GM12872 (cell line): ENCODE measurements at regions not wholly inside any gene's neighbourhood (a gene's known extent, or its start where the extent isn't known, plus 50 kb on each side); places are given as distances from the start of the nearest gene placed in this dataset.

Experiments
- CTCF ChIP-seq: IDR thresholded peaks from 3 replicates; pipeline ENCODE4 v1.5.1; 2011; ENCODE audit warnings: low read depth, mild to moderate bottlenecking, low read length, moderate library complexity; ENCODE audit not compliant: insufficient read depth

DNA sequence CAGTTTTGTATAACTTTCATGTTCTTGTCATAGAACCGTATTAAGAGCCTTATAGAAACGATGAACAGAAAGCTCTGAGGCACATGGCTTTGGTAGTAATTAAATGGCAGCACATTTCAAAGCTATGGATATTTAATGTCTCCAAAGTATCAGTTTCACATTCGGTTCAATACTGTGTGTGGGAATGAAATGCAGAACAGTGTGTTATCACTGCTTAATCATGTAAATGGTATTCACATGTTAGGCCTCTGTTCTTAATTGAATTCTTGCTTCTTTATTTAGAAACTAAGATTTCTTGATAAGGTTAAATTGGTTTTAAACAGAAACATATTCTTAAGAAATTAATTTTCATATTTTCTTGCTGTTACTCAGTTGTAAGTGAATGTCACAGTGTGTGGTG lies 701.0 kb upstream of the PITX2 start:
- TF ChIP-seq CTCF = no peak

GRCh38 chr4:111326450-111326849 lies 703.6 kb upstream of the PITX2 start:
- TF ChIP-seq CTCF = no peak

DNA sequence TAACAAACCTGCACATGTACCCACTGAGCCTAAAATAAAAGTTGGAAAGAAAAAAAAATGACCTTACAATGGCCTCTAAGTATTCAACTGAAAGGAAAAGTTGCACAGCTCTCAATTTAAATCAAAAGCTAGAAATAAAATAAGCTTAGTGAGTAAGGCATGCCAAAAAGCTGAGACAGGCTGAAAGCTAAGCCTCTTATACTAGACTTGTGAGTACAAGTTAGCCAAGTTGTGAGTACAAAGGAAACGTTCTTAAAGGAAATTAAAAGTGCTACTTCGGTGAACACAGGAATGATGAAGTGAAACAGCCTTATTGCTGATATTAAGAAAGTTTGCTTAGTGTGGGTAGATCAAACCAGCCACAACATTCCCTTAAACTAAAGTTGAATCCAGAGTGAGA lies 707.9 kb upstream of the PITX2 start:
- TF ChIP-seq CTCF = no peak

GRCh38 chr4:111334361-111334760 lies 711.5 kb upstream of the PITX2 start:
- TF ChIP-seq CTCF = no peak

DNA sequence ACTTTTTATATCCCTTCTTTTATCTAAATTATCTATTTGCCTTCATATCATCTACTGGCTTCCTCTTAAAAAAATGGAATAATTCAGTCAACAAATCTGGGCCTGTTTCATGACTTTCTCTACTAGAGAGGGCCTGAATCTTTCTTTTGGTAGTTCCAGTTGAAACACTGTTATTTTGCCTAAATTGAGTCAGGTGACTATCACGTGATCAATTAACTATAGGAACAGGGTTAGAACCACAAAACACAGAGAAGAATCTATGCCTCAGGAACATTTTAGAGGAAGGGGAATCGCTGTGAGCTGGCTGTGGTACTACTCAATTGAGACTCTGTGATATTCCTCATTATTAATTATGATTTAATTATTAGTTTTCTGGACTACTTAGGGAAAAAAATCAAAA lies 736.7 kb upstream of the PITX2 start:
- TF ChIP-seq CTCF = no peak

DNA sequence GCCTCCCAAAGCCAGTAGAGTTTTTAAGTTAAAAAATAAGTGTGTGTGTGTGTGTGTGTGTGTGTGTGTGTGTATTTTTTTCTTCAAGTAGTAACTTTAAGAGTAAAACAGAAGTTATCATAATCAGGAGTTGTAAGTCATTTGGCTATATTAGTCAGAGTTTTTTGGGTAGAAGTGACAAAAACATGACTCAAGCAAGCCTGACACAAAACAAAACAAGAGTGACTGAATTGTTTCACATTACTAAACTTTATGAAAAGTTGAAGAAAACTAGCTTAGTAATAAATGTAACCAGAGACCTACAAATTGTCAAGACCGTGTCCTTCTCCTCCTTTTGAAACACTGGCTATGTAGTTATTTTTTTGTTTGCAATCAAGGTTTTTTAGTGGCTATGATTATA lies 738.0 kb upstream of the PITX2 start:
- no peak for TF ChIP-seq CTCF

DNA sequence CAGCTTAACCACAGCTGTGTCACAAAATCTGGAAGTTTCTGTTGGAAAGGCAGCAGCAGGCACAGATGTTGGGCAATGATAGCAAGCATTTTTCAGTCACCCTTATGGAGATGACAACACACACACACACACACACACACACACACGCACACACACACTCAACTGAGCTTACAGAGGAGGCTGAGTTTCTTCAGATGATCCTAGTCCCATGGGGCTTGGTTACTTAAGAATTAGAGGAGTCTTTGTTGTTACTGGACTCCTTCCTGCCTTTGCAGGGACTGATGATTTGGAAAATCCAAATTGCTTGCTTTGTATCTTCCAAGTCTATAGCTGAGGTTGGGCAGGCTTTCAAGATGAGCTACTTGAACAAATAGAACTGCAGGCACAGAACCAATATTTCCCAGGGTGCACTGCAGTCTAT lies 740.1 kb upstream of the PITX2 start:
- TF ChIP-seq CTCF = no peak

- TF ChIP-seq CTCF = no peak
Observed at GRCh38 chr4:111388561-111388960, 756.7 kb upstream of the FAM241A start.
